BE2C (cell line): ENCODE measurements at regions not wholly inside any gene's neighbourhood (a gene's known extent, or its start where the extent isn't known, plus 50 kb on each side); places are given as distances from the start of the nearest gene placed in this dataset.
A peak's percentile ranks its signal among the peaks of the same experiment; 100 is the strongest.

Experiments
- DNase-seq: peaks from one replicate; pipeline ENCODE4 v3.0.0-alpha.2; 2020
- H3K27me3 ChIP-seq: fragments of 250-450 bp; sonication (Bioruptor Pico); 2 replicates; pipeline ENCODE4 v1.5.1; 2020; ENCODE audit warnings: mild to moderate bottlenecking
- H3K36me3 ChIP-seq: fragments of 250-450 bp; sonication (Bioruptor Pico); 2 replicates; pipeline ENCODE4 v1.5.1; 2020; ENCODE audit warnings: mild to moderate bottlenecking
- H3K4me1 ChIP-seq: fragments of 250-450 bp; sonication (Bioruptor Pico); 2 replicates; pipeline ENCODE4 v1.5.1; 2020
- H3K4me3 ChIP-seq: 2 replicates; pipeline ENCODE4 v1.5.1; 2011; ENCODE audit warnings: low read depth, low read length
- H3K9me3 ChIP-seq: fragments of 250-450 bp; sonication (Bioruptor Pico); 2 replicates; pipeline ENCODE4 v1.5.1; 2020
- TF ChIP-seq, protein P1 (sequence below): IDR thresholded peaks from 2 replicates; pipeline ENCODE4 v1.5.1; 2012; ENCODE audit warnings: mild to moderate bottlenecking, low read depth, low read length

DNA sequence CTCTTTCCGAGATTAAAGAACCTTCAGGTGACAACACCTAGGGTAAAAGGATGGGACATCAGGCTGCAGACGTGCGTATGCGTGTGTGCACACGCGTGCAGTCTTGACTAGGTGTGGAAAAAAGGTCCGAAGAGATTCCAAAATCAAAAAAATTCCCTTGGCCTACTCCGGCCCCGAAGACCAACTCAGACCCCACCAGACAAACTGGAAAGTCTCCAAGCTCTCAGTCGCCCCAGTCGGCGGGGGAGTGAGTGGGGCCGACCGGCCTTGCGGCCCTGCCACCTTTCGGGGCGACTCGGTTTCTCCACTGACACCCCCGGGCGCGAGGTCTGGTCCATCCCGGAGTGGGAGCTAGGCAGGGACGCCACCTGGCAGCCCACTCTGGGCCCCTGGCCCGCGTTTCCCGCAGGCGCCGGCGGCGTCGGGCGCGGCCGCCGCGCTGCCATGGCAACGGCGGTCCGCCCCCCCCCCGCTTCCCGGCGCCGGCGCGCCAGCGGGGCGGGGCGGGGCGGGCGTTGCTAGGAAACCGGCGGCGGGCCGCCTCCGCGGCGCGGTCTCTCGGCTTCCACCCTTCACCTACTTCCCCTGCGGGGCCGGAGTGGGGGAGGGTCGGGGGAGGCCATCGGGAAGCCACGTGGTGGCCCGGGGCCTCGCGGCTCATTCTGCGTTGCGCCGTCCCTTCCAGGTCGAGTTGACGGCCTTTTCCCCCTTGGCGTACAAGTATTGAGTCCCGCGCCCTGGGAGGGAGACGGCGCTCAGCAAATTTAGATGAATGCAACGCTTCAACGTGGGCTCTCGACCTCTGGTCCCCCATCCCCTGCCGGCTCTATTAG, 253.1 kb downstream of the EFCAB11 start:
- peak overlapping the region; percentile 58 for H3K4me3 ChIP-seq
- peak; percentile 94 for DNase-seq

GRCh38 chr14:89700801-89701200, 253.7 kb downstream of the EFCAB11 start:
- no peak for DNase-seq
- H3K4me3 ChIP-seq: peak overlapping the region; percentile 58

More for the DNA sequence above, 253.1 kb downstream of the EFCAB11 start:
- Histone ChIP-seq H3K4me1 (peaks cover 15% of the 10 kb centered on the region), H3K27me3 (no peaks in the 10 kb centered on the region), H3K9me3 (peaks cover 9% of the 10 kb centered on the region), H3K36me3 (no peaks in the 10 kb centered on the region)
- TF ChIP-seq, protein P1, sequence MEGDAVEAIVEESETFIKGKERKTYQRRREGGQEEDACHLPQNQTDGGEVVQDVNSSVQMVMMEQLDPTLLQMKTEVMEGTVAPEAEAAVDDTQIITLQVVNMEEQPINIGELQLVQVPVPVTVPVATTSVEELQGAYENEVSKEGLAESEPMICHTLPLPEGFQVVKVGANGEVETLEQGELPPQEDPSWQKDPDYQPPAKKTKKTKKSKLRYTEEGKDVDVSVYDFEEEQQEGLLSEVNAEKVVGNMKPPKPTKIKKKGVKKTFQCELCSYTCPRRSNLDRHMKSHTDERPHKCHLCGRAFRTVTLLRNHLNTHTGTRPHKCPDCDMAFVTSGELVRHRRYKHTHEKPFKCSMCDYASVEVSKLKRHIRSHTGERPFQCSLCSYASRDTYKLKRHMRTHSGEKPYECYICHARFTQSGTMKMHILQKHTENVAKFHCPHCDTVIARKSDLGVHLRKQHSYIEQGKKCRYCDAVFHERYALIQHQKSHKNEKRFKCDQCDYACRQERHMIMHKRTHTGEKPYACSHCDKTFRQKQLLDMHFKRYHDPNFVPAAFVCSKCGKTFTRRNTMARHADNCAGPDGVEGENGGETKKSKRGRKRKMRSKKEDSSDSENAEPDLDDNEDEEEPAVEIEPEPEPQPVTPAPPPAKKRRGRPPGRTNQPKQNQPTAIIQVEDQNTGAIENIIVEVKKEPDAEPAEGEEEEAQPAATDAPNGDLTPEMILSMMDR: no peak

DNA sequence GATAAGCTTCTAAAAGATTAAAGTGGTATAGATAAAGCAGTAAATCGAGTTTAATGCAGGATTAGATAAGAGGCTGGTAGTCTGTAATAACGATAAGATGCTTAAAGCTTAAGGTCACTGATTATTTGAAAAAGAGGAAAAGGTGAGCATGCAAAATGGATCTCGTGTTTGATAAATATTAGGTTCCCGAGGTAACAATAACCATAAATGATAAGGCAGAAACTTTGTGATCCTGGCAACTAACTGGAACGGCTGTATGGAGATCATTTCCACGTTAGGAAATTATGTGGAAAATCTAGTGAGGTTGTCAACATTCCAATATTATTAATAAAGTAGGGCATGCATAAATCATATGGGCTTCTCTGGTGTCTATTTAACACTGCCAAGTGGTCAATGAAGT, 255.5 kb downstream of the EFCAB11 start:
- TF ChIP-seq, protein P1: no peak
- H3K4me3 ChIP-seq: no peak overlapping the region
- no peaks in the 10 kb centered on the region for H3K36me3 ChIP-seq
- H3K4me1 ChIP-seq: peaks cover 15% of the 10 kb centered on the region
- peaks cover 9% of the 10 kb centered on the region for H3K9me3 ChIP-seq
- H3K27me3 ChIP-seq: no peaks in the 10 kb centered on the region
- no peak for DNase-seq

More at GRCh38 chr14:89700801-89701200, 253.7 kb downstream of the EFCAB11 start:
- TF ChIP-seq, protein P1: no peak
- Histone ChIP-seq H3K27me3 (no peaks in the 10 kb centered on the region), H3K36me3 (no peaks in the 10 kb centered on the region), H3K9me3 (peaks cover 9% of the 10 kb centered on the region), H3K4me1 (peaks cover 15% of the 10 kb centered on the region)

GRCh38 chr14:89697281-89698060, 257.1 kb downstream of the EFCAB11 start:
- TF ChIP-seq, protein P1: no peak
- no peaks in the 10 kb centered on the region for H3K27me3 ChIP-seq

GRCh38 chr14:89695846-89696245, 258.7 kb downstream of the EFCAB11 start:
- TF ChIP-seq, protein P1: no peak
- Histone ChIP-seq H3K9me3 (peaks cover 3% of the 10 kb centered on the region; the same call in 1 of the 2 replicates), H3K4me3 (no peak overlapping the region), H3K4me1 (peaks cover 5% of the 10 kb centered on the region), H3K27me3 (no peaks in the 10 kb centered on the region), H3K36me3 (no peaks in the 10 kb centered on the region)
- DNase-seq: no peak

More at GRCh38 chr14:89697281-89698060, 257.1 kb downstream of the EFCAB11 start:
- DNase-seq: no peak
- no peak overlapping the region for H3K4me3 ChIP-seq
- peaks cover 9% of the 10 kb centered on the region for H3K9me3 ChIP-seq
- H3K36me3 ChIP-seq: no peaks in the 10 kb centered on the region
- H3K4me1 ChIP-seq: peaks cover 15% of the 10 kb centered on the region
